A549 (cell line): ENCODE measurements at regions not wholly inside any gene's neighbourhood (a gene's known extent, or its start where the extent isn't known, plus 50 kb on each side); places are given as distances from the start of the nearest gene placed in this dataset.

Experiments used
- CEBPB ChIP-seq, 2 experiments: fragments of >200 bp in 1 of 2; sonication (Bioruptor Twin) in 1 of 2; formaldehyde crosslinking in 1 of 2; IDR thresholded peaks; 2 replicates each; pipeline ENCODE4 v1.6.1; 2012 to 2016
- CHD2 ChIP-seq: fragments of 150-350 bp; IDR thresholded peaks from 2 replicates; pipeline ENCODE4 v1.6.1; 2014; ENCODE audit warnings: low read length; ENCODE audit not compliant: partially characterized antibody
- CTCF ChIP-seq: fragments of >200 bp; sonication (Bioruptor Twin); formaldehyde crosslinking; IDR thresholded peaks from 3 replicates; pipeline ENCODE4 v1.5.1; 2016
- EP300 ChIP-seq, 2 experiments: fragments of >200 bp; sonication (Bioruptor Twin); formaldehyde crosslinking; IDR thresholded peaks; 2 replicates in 1 of 2; 3 replicates in 1 of 2; pipeline ENCODE4 v1.6.1; 2016 to 2017
- ESRRA ChIP-seq: fragments of 150-350 bp; IDR thresholded peaks from 2 replicates; pipeline ENCODE4 v1.6.1; 2014; ENCODE audit warnings: mild to moderate bottlenecking, low read length, borderline replicate concordance
- FOSL2 ChIP-seq, 2 experiments: fragments of 450-650 bp in 1 of 2; fragments of >200 bp in 1 of 2; sonication (Bioruptor Twin) in 1 of 2; formaldehyde crosslinking; IDR thresholded peaks; 2 replicates each; pipeline versions ENCODE4 v1.5.0 to v1.6.1; 2016 to 2020; ENCODE audit warnings: mild to moderate bottlenecking in 1 of 2, moderate library complexity in 1 of 2
- HOXB13 ChIP-seq: fragments of 250-450 bp; sonication (Bioruptor Pico); IDR thresholded peaks from 2 replicates; pipeline ENCODE4 v1.5.0; 2020; ENCODE audit warnings: low read depth, mild to moderate bottlenecking, moderate library complexity
- KDM5A ChIP-seq: fragments of 200-600 bp; sonication (generic); IDR thresholded peaks from 2 replicates; pipeline ENCODE4 v1.6.1; 2016; ENCODE audit warnings: antibody characterized with exemption, mild to moderate bottlenecking
- MAFK ChIP-seq: fragments of 450-650 bp; IDR thresholded peaks from 2 replicates; pipeline ENCODE4 v1.6.1; 2014; ENCODE audit not compliant: partially characterized antibody
- NFE2L2 ChIP-seq: fragments of 150-350 bp; conservative IDR thresholded peaks from 2 replicates; pipeline ENCODE4 v1.6.1; 2014; ENCODE audit warnings: low read length
- POLR2A ChIP-seq: IDR thresholded peaks from 2 replicates; pipeline ENCODE4 v1.6.1; 2012; ENCODE audit warnings: mild to moderate bottlenecking, low read length
- REST ChIP-seq: fragments of 200-600 bp; sonication (generic); IDR thresholded peaks from 2 replicates; pipeline ENCODE4 v1.6.1; 2016; ENCODE audit warnings: antibody characterized with exemption, mild to moderate bottlenecking, moderate library complexity

GRCh38 chr16:51055434-51055833 lies 95.6 kb downstream of the SALL1 start:
- no peak for TF ChIP-seq CEBPB (IDR thresholded peaks at IDR 0.05)
- TF ChIP-seq CTCF, result no peak
- TF ChIP-seq FOSL2 (IDR thresholded peaks at IDR 0.05), result no peak
- TF ChIP-seq FOSL2 (CRISPR knock-in tag; IDR thresholded peaks at IDR 0.05), result no peak
- TF ChIP-seq EP300 (IDR thresholded peaks at IDR 0.05), result no peak
- no peak for TF ChIP-seq ESRRA
- no peak for TF ChIP-seq KDM5A
- no peak for TF ChIP-seq POLR2A
- TF ChIP-seq NFE2L2, result no peak
- TF ChIP-seq REST, result no peak
- TF ChIP-seq CHD2, result no peak
- no peak for TF ChIP-seq HOXB13
- no peak for TF ChIP-seq MAFK
